NCI-H1092 (cell line): ENCODE measurements at regions not wholly inside any gene's neighbourhood (a gene's known extent, or its start where the extent isn't known, plus 50 kb on each side); places are given as distances from the start of the nearest gene placed in this dataset.

Source experiments
- DNase-seq: peaks from one replicate; lab custom pipeline; 2025; lab: John Stamatoyannopoulos, UW

- DNase-seq, result no peak
Measured at GRCh38 chr1:194534784-194535183, 1348.4 kb upstream of the B3GALT2 start.

- no peak for DNase-seq
Measured at GRCh38 chr1:194533641-194534040, 1347.2 kb upstream of the B3GALT2 start.

GRCh38 chr1:194517567-194517966, 1331.2 kb upstream of the B3GALT2 start:
- DNase-seq, result no peak

GRCh38 chr1:194515916-194516315, 1329.5 kb upstream of the B3GALT2 start:
- DNase-seq, result no peak

GRCh38 chr1:194512957-194513356, 1326.5 kb upstream of the B3GALT2 start:
- no peak for DNase-seq

GRCh38 chr1:194512345-194512744, 1325.9 kb upstream of the B3GALT2 start:
- DNase-seq, result no peak

GRCh38 chr1:194503209-194503608, 1316.8 kb upstream of the B3GALT2 start:
- DNase-seq, result no peak

- no peak for DNase-seq
Measured at GRCh38 chr1:194495434-194495833, 1309.0 kb upstream of the B3GALT2 start.

- no peak for DNase-seq
Measured at GRCh38 chr1:194487172-194487571, 1300.8 kb upstream of the B3GALT2 start.

- DNase-seq, result no peak
Measured at GRCh38 chr1:194485432-194485831, 1299.0 kb upstream of the B3GALT2 start.

- no peak for DNase-seq
Measured at GRCh38 chr1:194478731-194479130, 1292.3 kb upstream of the B3GALT2 start.

- no peak for DNase-seq
Measured at GRCh38 chr1:194477908-194478307, 1291.5 kb upstream of the B3GALT2 start.

- no peak for DNase-seq
Measured at GRCh38 chr1:194476872-194477271, 1290.5 kb upstream of the B3GALT2 start.

GRCh38 chr1:194476351-194476750, 1289.9 kb upstream of the B3GALT2 start:
- no peak for DNase-seq

- no peak for DNase-seq
Measured at GRCh38 chr1:194474701-194475100, 1288.3 kb upstream of the B3GALT2 start.

- DNase-seq, result no peak
Measured at GRCh38 chr1:194473766-194474165, 1287.4 kb upstream of the B3GALT2 start.

GRCh38 chr1:194469282-194469681, 1282.9 kb upstream of the B3GALT2 start:
- peak; percentile 8 for DNase-seq

- DNase-seq, result no peak
Measured at GRCh38 chr1:194466706-194467105, 1280.3 kb upstream of the B3GALT2 start.

- no peak for DNase-seq
Measured at GRCh38 chr1:194447636-194448035, 1261.2 kb upstream of the B3GALT2 start.

- DNase-seq, result no peak
Measured at GRCh38 chr1:194445244-194445643, 1258.8 kb upstream of the B3GALT2 start.

- DNase-seq, result no peak
Measured at GRCh38 chr1:194442901-194443575, 1256.6 kb upstream of the B3GALT2 start.

- DNase-seq, result no peak
Measured at GRCh38 chr1:194437135-194437534, 1250.7 kb upstream of the B3GALT2 start.

- DNase-seq, result no peak
Measured at GRCh38 chr1:194431121-194431520, 1244.7 kb upstream of the B3GALT2 start.

GRCh38 chr1:194420706-194421105, 1234.3 kb upstream of the B3GALT2 start:
- no peak for DNase-seq
